NOMO-1 treated with DMSO at 0.1 percent for 48 hours (cell line): ENCODE measurements at regions not wholly inside any gene's neighbourhood (a gene's known extent, or its start where the extent isn't known, plus 50 kb on each side); places are given as distances from the start of the nearest gene placed in this dataset.
"Not testable (repeated sequence)": the region's sequence is repeated elsewhere in the genome, so short reads cannot be mapped to it uniquely, and the experiment has no call there.

Experiments used
- DNase-seq: peaks from one replicate; lab custom pipeline; 2025; ENCODE audit not compliant: unreplicated experiment; lab: John Stamatoyannopoulos, UW

- no peak for DNase-seq
These were observed 112.6 kb downstream of the LRIG2 start for GRCh38 chr1:113185463-113186104.

GRCh38 chr1:113190078-113190477, 117.1 kb downstream of the LRIG2 start:
- no peak for DNase-seq

GRCh38 chr1:113190930-113191329, 117.9 kb downstream of the LRIG2 start:
- DNase-seq, result no peak

- DNase-seq, result peak; percentile 20
These were observed 118.6 kb downstream of the LRIG2 start for GRCh38 chr1:113191579-113192076.

DNA sequence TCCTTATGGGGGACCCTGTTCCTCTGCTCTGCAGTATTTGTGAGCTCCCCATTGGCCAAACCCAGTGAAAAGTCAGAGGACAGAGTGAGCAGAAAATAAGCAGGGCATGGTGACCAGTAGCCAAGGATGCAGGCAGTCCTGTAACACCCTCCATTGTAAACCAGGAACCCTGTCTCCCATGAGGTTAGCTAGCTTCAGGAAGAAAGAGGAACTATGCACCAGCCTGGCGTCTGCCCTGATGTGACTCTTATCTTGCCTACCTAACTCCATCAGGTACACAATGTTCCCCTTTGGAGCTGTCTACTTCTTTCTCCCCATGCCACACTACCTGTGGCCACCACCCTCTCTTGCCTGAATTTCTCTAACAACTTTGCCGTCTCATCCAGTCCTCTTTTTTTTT, 119.2 kb downstream of the LRIG2 start:
- peak; percentile 24 for DNase-seq

DNA sequence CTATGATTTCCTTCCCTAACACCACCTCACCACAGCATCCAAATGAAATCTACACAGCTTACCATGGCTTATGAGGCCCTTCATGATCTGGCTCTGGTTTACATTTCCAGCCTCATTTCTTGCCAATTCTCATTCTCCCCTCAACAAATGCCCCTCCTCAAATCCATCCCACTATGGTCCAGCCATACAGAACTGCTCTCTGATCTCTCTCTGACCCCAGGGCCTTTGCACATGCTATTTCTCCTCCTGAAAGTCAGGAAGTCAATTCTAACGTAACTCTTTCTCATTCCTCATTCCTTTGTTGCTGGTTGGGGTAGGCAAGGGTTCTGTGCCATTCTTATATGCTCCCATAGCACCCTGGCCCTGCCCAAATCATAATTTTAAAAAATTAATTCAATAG, 120.0 kb downstream of the LRIG2 start:
- no peak for DNase-seq

DNA sequence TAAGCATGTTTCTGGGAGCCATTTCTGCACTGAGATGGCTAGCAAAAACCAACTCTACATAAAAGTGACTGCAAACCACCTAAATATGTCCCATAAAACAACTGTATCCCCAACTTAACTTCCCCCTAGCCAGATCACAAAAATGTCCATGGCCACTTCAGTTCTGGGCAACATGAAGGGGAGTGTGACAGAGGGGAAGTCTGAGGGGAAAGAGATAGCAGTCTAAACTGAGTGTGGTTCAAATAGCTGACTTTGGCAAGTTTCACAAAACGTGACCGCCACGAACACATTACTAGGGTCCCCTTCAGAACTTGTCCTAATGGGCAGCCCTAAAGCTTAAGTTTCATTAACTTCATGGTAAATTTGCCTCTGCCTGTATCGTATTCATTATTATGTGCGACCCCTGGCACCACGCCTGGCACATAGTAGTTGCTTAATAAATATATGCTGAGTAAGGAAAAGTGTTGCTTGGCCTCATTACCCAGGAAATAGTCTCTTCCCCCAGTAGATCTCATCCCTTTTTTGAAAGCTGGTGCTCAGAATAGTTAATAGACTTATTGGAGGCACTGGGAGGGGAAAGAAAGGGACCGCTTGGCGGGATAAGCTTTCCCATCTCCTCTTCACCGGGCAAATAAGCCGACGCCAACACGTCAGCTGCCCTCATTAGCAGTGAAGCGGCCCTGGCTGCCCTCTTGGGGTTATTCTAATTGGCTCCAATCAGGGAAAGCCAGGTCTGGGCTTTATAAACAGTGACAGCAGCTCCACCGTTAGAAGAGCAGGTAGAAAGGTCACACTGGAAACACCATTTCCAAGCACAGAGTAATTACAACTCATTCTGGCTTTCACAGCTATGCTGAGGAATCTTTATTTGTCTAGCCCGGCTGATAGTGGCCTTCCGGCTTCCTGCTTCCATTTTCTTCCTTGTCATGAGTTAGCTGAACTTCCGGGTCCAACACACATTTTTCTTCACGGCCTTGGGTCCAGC, 122.1 kb downstream of the LRIG2 start:
- no peak for DNase-seq

- DNase-seq, result no peak
These were observed 124.8 kb downstream of the LRIG2 start for GRCh38 chr1:113197719-113198330.

- DNase-seq, result no peak
These were observed 125.8 kb downstream of the LRIG2 start for GRCh38 chr1:113198806-113199205.

DNA sequence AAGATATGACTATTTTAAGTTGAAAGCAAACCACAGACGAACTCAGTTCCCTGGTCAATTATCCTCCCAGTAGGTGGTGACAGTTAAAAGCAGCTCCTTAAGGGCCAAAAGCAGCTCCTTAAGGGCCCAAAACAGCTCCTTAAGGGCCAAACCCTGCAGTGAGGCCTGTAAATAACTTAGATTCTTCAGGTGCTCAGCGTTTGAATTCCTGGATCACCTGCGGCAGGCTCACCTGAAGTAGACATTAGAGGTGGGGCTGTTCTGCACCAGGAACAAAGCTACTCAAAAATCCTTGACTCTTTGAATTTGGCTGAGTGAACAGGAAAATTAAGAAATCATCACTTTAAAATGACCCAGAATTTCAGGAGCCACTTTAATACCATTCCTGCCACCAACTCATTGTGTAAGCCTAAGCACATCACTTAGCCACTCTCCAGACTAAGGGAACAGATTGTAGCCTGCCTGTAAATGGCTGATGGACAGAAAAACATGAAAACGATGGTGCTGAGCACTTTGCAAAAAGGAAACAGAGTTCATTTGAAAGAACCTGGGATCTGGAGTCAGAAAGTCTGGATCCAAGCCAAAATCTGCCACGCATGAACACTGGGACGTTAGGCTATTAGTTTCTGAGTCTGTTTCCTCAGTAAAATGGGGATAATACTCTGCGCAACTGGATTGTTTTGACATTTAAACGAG, 126.9 kb downstream of the LRIG2 start:
- no peak for DNase-seq

- no peak for DNase-seq
These were observed 128.6 kb downstream of the LRIG2 start for GRCh38 chr1:113201560-113201959.

DNA sequence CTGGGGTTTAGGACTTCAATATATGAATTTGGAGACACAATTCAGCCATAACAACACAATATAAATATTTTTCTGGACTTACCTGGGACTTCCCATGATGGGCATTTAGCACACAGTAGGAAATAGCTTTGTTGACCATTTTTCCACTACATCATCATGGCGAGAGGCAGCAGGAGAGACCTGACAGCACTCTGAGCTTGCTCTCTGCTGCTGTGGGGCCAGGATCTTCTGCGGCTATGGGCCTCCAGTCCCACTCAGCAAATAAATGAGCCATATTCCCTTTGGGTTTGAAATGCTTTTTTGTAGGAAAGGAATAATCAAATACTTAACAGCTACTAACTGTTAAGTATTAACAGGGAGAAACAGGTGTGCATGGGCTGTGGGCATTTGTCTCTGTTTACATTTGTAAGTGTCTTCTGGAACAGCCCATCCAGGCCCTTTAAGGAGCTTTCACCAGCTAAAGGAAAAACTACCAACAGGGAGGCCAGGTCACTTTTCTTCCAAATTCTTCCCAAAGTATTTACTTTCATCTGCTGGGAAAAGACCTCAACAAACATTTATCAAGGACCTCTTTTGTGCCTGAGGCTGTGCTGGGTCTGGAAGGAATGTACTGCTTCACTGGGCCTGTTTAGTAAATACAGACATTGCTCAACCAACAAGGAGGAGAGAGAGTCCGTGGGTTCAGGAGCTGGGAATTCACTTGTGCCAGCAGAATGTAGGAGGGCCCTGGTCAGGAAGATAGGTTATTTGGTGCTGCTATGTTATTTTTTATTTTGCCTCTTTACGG, 133.2 kb downstream of the LRIG2 start:
- no peak for DNase-seq

GRCh38 chr1:113207019-113207418, 134.0 kb downstream of the LRIG2 start:
- DNase-seq, result no peak

- DNase-seq, result no peak
These were observed 134.5 kb downstream of the LRIG2 start for GRCh38 chr1:113207457-113207856.

DNA sequence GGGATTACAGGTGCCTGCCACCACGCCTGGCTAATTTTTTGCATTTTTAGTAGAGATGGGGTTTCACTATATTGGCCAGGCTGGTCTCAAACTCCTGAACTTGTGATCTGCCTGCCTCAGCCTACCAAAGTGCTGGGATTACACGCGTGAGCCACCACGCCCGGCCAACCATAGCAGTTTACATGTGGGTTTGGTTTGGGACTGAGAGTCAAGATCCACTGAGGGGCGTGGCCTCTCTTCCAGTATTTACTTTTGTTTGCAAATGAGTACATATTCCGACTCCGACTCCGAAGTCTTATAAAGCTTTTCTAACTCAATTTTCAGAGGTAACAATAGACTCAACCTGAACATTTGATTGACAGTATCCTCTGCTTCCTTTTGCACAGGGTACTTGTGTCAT, 135.4 kb downstream of the LRIG2 start:
- not testable (repeated sequence) for DNase-seq

DNA sequence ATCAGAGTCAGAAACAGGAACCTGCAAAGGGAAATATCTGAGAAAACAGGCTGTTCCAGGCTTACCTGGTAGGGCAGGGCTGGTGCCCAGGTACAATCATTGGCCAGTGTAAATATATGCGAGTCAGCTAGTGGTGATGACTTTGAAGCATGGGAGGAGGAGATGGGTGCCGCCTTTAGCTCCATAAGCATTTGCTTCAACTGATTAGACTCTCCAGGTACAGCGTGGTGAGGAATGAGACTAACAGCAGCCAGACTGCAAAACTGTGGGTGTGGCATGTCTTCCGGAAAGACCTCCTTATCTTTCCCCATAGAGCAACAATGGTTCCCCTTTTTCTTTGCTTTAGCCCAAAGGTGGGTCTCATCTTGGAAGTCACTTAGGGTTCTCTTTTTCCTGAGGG, 137.2 kb downstream of the LRIG2 start:
- no peak for DNase-seq

DNA sequence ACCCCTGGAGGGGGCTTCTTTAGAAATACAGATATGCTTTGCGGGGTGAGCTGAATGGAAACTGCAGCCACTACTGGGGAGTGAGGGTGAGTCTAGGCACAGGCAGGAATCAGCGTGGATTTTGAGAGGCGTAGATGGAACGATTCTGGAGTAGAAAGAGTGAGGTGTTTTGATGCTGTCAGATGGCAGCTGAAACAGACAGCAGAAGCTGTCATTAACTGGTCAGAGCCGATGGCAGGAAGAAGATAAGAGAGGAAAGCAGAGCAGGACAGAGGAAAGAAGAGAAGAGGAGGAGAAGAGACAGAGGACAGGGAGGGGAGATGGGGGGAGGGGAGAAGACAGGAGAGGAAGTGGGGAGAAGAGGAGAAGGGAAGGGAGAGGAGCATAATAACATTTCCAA, 138.5 kb downstream of the LRIG2 start:
- no peak for DNase-seq

GRCh38 chr1:113215015-113215414, 142.0 kb downstream of the LRIG2 start:
- no peak for DNase-seq

- DNase-seq, result no peak
These were observed 143.7 kb downstream of the LRIG2 start for GRCh38 chr1:113216664-113217063.
